GM12872 (cell line): ENCODE measurements at regions not wholly inside any gene's neighbourhood (a gene's known extent, or its start where the extent isn't known, plus 50 kb on each side); places are given as distances from the start of the nearest gene placed in this dataset.
A peak's percentile ranks its signal among the peaks of the same experiment; 100 is the strongest.

Experiments
- TF ChIP-seq, protein P1 (sequence below): IDR thresholded peaks from 3 replicates; pipeline ENCODE4 v1.5.1; 2011; ENCODE audit warnings: low read depth, mild to moderate bottlenecking, low read length, moderate library complexity; ENCODE audit not compliant: insufficient read depth

DNA sequence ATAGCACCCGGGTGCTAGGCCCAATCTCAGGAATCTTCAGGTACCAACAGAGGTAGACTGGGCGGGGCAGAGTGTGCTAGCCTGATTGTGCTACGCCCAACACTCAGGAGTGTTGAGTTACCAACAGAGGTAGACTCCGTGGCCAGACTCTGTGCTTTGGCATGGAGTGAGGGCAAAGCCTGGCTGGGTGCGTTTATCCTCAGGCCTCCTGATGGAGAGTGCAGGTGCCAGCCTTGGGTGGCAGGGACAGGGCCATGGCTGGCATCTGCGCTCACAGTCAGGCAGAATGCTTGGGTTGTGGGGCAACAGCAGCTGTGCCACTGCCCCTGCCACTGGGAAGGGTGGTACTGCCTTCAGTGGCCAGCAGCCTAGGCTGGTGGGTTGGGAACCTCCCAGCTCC is 111.6 kb downstream of the NEUROD6 start:
- TF ChIP-seq, protein P1, sequence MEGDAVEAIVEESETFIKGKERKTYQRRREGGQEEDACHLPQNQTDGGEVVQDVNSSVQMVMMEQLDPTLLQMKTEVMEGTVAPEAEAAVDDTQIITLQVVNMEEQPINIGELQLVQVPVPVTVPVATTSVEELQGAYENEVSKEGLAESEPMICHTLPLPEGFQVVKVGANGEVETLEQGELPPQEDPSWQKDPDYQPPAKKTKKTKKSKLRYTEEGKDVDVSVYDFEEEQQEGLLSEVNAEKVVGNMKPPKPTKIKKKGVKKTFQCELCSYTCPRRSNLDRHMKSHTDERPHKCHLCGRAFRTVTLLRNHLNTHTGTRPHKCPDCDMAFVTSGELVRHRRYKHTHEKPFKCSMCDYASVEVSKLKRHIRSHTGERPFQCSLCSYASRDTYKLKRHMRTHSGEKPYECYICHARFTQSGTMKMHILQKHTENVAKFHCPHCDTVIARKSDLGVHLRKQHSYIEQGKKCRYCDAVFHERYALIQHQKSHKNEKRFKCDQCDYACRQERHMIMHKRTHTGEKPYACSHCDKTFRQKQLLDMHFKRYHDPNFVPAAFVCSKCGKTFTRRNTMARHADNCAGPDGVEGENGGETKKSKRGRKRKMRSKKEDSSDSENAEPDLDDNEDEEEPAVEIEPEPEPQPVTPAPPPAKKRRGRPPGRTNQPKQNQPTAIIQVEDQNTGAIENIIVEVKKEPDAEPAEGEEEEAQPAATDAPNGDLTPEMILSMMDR, result no peak

DNA sequence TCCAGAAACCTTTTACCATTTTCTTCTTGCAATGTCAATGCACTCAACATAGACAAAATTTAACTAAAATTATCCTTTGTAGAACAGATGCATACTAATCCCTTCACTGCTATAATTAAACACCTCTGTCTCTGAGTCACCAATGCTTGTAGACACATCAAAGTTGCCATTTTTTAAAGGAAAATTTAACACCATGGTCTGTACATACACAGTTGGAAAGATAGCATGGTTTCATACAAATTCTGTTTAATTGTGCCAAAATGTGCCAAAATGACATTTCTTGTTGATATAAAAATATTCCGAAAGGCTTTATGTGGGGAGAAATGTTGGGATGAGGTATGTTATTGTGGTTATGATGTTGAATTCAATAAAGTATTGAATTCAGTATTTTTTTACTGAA is 125.8 kb downstream of the NEUROD6 start:
- TF ChIP-seq, protein P1, result no peak

DNA sequence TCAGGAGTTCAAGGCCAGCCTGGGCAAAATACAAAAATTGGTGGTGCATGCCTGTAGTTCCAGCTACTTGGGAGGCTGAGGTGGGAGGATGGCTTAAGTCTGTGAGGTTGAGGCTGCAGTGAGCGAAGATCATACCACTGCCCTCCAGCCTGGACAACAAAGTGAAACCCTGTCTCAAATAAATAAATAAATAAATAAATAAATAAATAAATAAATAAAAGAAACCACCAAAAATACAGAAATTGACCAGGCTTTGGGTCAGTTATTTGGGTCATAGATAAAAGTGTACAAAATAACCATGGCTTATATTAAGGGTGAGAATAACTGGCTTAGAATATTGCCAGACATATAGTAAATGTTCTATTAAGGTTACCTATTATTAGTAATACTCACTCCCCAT is 129.2 kb downstream of the NEUROD6 start:
- TF ChIP-seq, protein P1, result no peak

DNA sequence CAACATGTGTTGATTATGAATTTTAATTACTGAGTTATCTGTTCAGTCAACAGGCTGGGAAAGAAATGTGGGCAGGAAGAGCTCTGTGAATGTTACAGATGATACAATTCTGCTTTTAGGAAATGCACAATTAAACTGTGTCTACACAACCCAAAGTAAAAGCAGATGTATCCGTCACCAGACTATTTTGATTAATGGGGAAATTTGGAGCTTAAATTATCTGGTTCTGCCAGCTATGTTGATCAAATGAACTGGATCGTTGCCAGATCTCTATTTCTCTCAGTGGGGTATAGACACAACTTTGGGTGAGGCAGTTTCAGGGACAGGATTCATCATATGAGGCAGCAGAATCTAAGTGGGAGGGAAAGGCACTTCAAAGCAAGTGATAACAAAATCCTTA is 136.5 kb downstream of the NEUROD6 start:
- TF ChIP-seq, protein P1, result no peak

DNA sequence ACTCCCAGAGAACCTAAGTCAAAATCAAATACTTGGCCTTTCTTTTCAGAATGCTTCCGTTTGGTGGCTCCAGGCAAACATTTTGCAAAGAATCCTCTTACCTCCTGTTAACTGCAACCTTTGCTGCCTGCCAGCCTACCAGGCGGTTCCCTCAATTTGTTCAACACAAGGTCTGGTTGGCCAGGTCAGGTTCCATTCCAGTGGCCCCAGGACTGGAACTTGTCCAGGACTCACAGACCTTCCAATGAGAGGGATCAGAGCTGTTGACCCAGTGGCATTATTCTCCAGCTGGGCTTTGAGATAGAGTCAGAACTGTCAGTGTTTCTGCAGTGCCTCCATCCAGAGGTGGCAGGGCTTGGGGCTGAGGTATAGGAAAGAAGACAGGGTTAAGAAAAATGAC is 137.0 kb downstream of the NEUROD6 start:
- TF ChIP-seq, protein P1, result no peak

DNA sequence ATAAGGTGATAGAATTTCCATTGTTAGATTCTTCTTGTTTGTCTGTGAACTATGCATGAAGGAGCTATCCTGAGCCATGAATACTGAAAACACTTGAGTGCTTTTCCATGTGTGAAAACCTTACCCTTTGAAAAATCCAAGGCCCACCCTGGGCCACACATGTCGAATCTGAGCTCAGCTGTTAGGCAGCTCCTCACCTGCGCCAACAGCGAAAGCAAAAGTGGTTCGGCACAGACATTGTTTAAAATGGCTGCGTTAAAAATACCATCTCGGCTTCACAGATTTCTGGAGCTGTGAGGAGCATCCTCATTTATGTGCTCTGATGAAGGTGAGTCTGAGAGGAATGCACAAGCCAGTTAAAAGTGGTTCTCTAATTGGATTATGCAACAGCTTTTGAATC is 137.7 kb downstream of the NEUROD6 start:
- TF ChIP-seq, protein P1, result no peak

DNA sequence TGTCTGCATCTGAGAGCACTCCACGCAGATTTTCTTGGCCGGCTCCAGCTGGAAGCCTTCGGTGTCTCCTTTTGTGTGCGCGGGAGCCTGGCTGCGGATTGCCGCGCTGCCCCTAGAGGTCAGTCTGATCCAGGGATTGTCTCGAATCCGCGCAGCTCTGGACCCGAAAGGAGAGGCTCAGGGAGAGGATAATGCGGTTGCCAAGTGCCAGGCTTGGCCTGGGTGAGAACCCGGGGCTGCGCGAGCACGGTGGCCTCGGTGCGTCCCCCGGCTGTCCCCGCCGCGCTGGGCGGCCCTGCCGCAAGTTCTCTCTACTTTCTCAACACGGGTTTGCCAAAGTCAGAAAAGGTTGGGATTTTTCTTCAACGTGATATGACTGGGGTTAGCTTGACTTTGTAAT is 140.9 kb downstream of the ADCYAP1R1 start:
- TF ChIP-seq, protein P1, result peak; percentile 66

DNA sequence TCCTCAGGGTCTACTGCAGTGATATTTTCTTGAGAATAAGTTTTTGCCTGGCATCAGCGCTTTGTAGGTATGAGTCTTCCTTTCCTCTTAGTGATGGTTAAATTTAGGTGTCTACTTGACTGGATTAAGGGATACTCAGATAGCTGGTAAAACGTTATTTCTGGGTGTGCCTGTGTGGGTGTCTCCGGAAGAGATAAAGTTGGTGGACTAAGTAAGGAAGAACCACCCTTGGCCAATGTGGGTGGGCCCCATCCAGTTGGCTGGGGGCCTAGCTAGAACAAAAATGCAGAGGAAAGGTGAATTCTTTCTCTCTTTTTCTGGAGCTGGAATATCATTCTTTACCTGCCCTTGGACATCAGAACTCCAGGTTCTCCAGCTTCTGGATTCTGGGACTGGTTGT is 138.8 kb downstream of the ADCYAP1R1 start:
- TF ChIP-seq, protein P1, result no peak
